ENCODE measurements at regions not wholly inside any gene's neighbourhood (a gene's known extent, or its start where the extent isn't known, plus 50 kb on each side); places are given as distances from the start of the nearest gene placed in this dataset.

DNA sequence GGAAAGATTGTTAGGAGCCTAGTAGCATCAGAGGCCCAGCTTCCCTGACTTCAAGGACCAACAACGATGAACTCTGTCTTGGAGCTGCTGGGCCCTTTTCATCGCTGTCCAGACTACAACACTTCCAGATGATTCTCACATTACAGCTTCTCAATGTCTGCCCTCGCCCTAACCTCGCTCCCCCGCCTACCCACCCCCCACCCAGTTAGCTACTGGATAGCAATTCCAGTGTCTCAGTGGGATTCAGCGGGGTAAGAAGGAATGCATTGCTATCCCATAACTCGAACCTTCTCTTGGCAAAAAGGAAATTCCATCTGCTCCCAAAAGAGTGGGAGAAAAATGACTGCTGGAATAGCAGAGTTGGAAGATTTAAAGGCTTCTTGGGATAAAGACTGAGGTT, 65.0 kb downstream of the RPL37A start:
- Mint-ChIP-seq H3K27me3 (ENCODE audit: low read depth in 3 of 3) (peaks cover 5 to 6% (median 6%) of the 10 kb centered on the region in 3 donors), H3K27ac (no peak overlapping the region), H3K36me3 (no peaks in the 10 kb centered on the region), H3K4me3 (no peak overlapping the region), H3K9me3 (peaks cover 0 to 4% (median 0%) of the 10 kb centered on the region in 7 donors), H3K4me1 (no peaks in the 10 kb centered on the region)
- H3K9ac ChIP-seq (ENCODE audit: insufficient read depth, low read length, poor library complexity, severe bottlenecking) = no peak overlapping the region
- H3K4me2 ChIP-seq (replicated peaks; ENCODE audit: extremely low read depth, low read length, poor library complexity, severe bottlenecking) = no peak overlapping the region
- no peaks in the 10 kb centered on the region for H3K27me3 ChIP-seq (ENCODE audit: control insufficient read depth in 2 of 2, insufficient read depth in 2 of 2, low read length in 2 of 2)
- DNase-seq = no peak
- no peak overlapping the region for H2AFZ ChIP-seq (ENCODE audit: insufficient read depth, low read depth, low read length, poor library complexity, severe bottlenecking)
- TF ChIP-seq, protein P1, sequence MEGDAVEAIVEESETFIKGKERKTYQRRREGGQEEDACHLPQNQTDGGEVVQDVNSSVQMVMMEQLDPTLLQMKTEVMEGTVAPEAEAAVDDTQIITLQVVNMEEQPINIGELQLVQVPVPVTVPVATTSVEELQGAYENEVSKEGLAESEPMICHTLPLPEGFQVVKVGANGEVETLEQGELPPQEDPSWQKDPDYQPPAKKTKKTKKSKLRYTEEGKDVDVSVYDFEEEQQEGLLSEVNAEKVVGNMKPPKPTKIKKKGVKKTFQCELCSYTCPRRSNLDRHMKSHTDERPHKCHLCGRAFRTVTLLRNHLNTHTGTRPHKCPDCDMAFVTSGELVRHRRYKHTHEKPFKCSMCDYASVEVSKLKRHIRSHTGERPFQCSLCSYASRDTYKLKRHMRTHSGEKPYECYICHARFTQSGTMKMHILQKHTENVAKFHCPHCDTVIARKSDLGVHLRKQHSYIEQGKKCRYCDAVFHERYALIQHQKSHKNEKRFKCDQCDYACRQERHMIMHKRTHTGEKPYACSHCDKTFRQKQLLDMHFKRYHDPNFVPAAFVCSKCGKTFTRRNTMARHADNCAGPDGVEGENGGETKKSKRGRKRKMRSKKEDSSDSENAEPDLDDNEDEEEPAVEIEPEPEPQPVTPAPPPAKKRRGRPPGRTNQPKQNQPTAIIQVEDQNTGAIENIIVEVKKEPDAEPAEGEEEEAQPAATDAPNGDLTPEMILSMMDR (IDR thresholded peaks at IDR 0.05) = no peak
- intact Hi-C loops (cut with micrococcal nuclease) = no loop called here
- no peak overlapping the region for H3K27ac ChIP-seq (ENCODE audit: low read depth in 1 of 2, low read length in 2 of 2)
- H3K36me3 ChIP-seq (replicated peaks in 1 of 2; ENCODE audit: control insufficient read depth in 1 of 2, insufficient read depth in 2 of 2, low read length in 2 of 2) = no peaks in the 10 kb centered on the region
- 100% methylated on average over 3 of the region's 7 CpGs for WGBS (ENCODE audit: insufficient coverage)
- H3K9me3 ChIP-seq (replicated peaks in 1 of 2; ENCODE audit: control insufficient read depth in 1 of 2, insufficient read depth in 1 of 2, low read length in 2 of 2) = no peaks in the 10 kb centered on the region
- no peak overlapping the region for H3K4me3 ChIP-seq (replicated peaks in 1 of 3; ENCODE audit: low read depth in 2 of 3, low read length in 3 of 3)
- no peaks in the 10 kb centered on the region for H3K4me1 ChIP-seq (ENCODE audit: control insufficient read depth in 1 of 2, insufficient read depth in 2 of 2, low read length in 2 of 2)
- H4K20me1 ChIP-seq (ENCODE audit: insufficient read depth, low read length) = no peaks in the 10 kb centered on the region
- H3K79me2 ChIP-seq (ENCODE audit: insufficient read depth, low read length) = no peaks in the 10 kb centered on the region

DNA sequence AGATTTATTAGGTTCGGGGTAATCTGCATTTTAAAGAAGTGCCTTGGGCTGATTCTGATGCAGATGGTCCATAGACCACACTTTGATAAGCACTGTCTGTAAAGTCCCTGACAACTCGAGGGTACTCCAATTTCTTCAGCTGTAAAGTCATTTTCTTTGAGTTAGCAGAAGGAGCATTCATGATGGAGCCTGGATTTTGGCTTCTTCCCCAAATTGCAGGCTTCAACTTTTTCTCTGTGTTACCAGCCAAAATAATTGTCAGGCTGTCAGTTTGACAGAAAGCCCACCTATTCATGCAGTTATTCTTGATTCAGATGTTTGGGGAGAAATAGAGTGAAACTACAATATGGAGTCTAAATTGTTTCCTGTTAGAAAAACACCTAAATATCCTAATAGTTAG, 66.0 kb downstream of the RPL37A start:
- 83% methylated on average over 2 of the region's 2 CpGs for whole genome bisulfite sequencing (ENCODE audit: insufficient coverage)
- H2AFZ ChIP-seq (ENCODE audit: insufficient read depth, low read depth, low read length, poor library complexity, severe bottlenecking) = no peak overlapping the region
- Mint-ChIP-seq H3K27me3 (ENCODE audit: low read depth in 3 of 3) (peaks cover 5 to 9% (median 6%) of the 10 kb centered on the region in 3 donors), H3K9me3 (peaks cover 0 to 7% (median 0%) of the 10 kb centered on the region in 7 donors), H3K4me3 (no peak overlapping the region), H3K36me3 (no peaks in the 10 kb centered on the region), H3K27ac (no peak overlapping the region), H3K4me1 (no peaks in the 10 kb centered on the region)
- no peaks in the 10 kb centered on the region for H3K27me3 ChIP-seq (ENCODE audit: control insufficient read depth in 2 of 2, insufficient read depth in 2 of 2, low read length in 2 of 2)
- DNase-seq = no peak
- no peak overlapping the region for H3K9ac ChIP-seq (ENCODE audit: insufficient read depth, low read length, poor library complexity, severe bottlenecking)
- intact Hi-C loops (cut with micrococcal nuclease) = no loop called here
- no peaks in the 10 kb centered on the region for H3K36me3 ChIP-seq (replicated peaks in 1 of 2; ENCODE audit: control insufficient read depth in 1 of 2, insufficient read depth in 2 of 2, low read length in 2 of 2)
- TF ChIP-seq, protein P1 (IDR thresholded peaks at IDR 0.05) = no peak
- H4K20me1 ChIP-seq (ENCODE audit: insufficient read depth, low read length) = no peaks in the 10 kb centered on the region
- H3K79me2 ChIP-seq (ENCODE audit: insufficient read depth, low read length) = no peaks in the 10 kb centered on the region
- H3K4me2 ChIP-seq (replicated peaks; ENCODE audit: extremely low read depth, low read length, poor library complexity, severe bottlenecking) = no peak overlapping the region
- H3K9me3 ChIP-seq (replicated peaks in 1 of 2; ENCODE audit: control insufficient read depth in 1 of 2, insufficient read depth in 1 of 2, low read length in 2 of 2) = no peaks in the 10 kb centered on the region
- no peak overlapping the region for H3K27ac ChIP-seq (ENCODE audit: low read depth in 1 of 2, low read length in 2 of 2)
- H3K4me1 ChIP-seq (ENCODE audit: control insufficient read depth in 1 of 2, insufficient read depth in 2 of 2, low read length in 2 of 2) = no peaks in the 10 kb centered on the region
- no peak overlapping the region for H3K4me3 ChIP-seq (replicated peaks in 1 of 3; ENCODE audit: low read depth in 2 of 3, low read length in 3 of 3)

Measured in CD14-positive monocyte (primary cell).